HG03469 (cell line): ENCODE measurements at regions not wholly inside any gene's neighbourhood (a gene's known extent, or its start where the extent isn't known, plus 50 kb on each side); places are given as distances from the start of the nearest gene placed in this dataset.

Experiments
- ATAC-seq: cut with Tn5 transposase; IDR thresholded peaks from one replicate; pipeline ENCODE4 v1.9.1; 2021; ENCODE audit warnings: mild to moderate bottlenecking, moderate library complexity, moderate number of reproducible peaks; ENCODE audit not compliant: unreplicated experiment

GRCh38 chr1:68378296-68379084 lies 71.3 kb downstream of the RPE65 start:
- no peak for ATAC-seq

- ATAC-seq: no peak
These were observed 72.7 kb downstream of the RPE65 start for GRCh38 chr1:68377098-68377497.

GRCh38 chr1:68376441-68376840 lies 73.3 kb downstream of the RPE65 start:
- no peak for ATAC-seq

- no peak for ATAC-seq
These were observed 73.8 kb downstream of the RPE65 start for GRCh38 chr1:68375919-68376318.

- no peak for ATAC-seq
These were observed 76.6 kb downstream of the RPE65 start for GRCh38 chr1:68373173-68373572.

GRCh38 chr1:68372487-68372886 lies 77.3 kb downstream of the RPE65 start:
- no peak for ATAC-seq

- no peak for ATAC-seq
These were observed 79.4 kb downstream of the RPE65 start for GRCh38 chr1:68370101-68370915.

GRCh38 chr1:68366572-68366971 lies 83.2 kb downstream of the RPE65 start:
- ATAC-seq: no peak

- ATAC-seq: no peak
These were observed 83.9 kb downstream of the RPE65 start for GRCh38 chr1:68365709-68366382.

GRCh38 chr1:68363339-68363738 lies 86.4 kb downstream of the RPE65 start:
- ATAC-seq: no peak

- ATAC-seq: no peak
These were observed 88.3 kb downstream of the RPE65 start for GRCh38 chr1:68361346-68361910.

- no peak for ATAC-seq
These were observed 90.7 kb downstream of the RPE65 start for GRCh38 chr1:68359045-68359444.

GRCh38 chr1:68358439-68358838 lies 91.3 kb downstream of the RPE65 start:
- no peak for ATAC-seq

- no peak for ATAC-seq
These were observed 94.1 kb downstream of the RPE65 start for GRCh38 chr1:68355614-68356013.

GRCh38 chr1:68352202-68352601 lies 97.6 kb downstream of the RPE65 start:
- ATAC-seq: no peak

- ATAC-seq: peak; percentile 96
These were observed 102.3 kb downstream of the RPE65 start for GRCh38 chr1:68347415-68347814.

GRCh38 chr1:68346188-68346808 lies 103.5 kb downstream of the RPE65 start:
- ATAC-seq: no peak

- ATAC-seq: no peak
These were observed 105.5 kb downstream of the RPE65 start for GRCh38 chr1:68344208-68344607.

GRCh38 chr1:68340951-68341350 lies 108.6 kb upstream of the WLS start:
- ATAC-seq: no peak

- ATAC-seq: no peak
These were observed 107.2 kb upstream of the WLS start for GRCh38 chr1:68339505-68339904.

GRCh38 chr1:68338081-68338480 lies 105.8 kb upstream of the WLS start:
- no peak for ATAC-seq
